A549 (cell line): ENCODE measurements at regions not wholly inside any gene's neighbourhood (a gene's known extent, or its start where the extent isn't known, plus 50 kb on each side); places are given as distances from the start of the nearest gene placed in this dataset.

Experiments
- BHLHE40 ChIP-seq: IDR thresholded peaks from 2 replicates; pipeline ENCODE4 v1.6.1; 2012; ENCODE audit warnings: low read depth, low read length, inconsistent platforms
- CEBPB ChIP-seq, 2 experiments: fragments of >200 bp in 1 of 2; sonication (Bioruptor Twin) in 1 of 2; formaldehyde crosslinking in 1 of 2; IDR thresholded peaks; 2 replicates each; pipeline ENCODE4 v1.6.1; 2012 to 2016
- CHD4 ChIP-seq: fragments of 200-600 bp; sonication (generic); IDR thresholded peaks from 2 replicates; pipeline ENCODE4 v1.6.1; 2016; ENCODE audit warnings: antibody characterized with exemption, mild to moderate bottlenecking, borderline replicate concordance
- EHMT2 ChIP-seq: fragments of 200-600 bp; sonication (generic); IDR thresholded peaks from 2 replicates; pipeline ENCODE4 v1.6.1; 2016; ENCODE audit warnings: antibody characterized with exemption, low read depth, mild to moderate bottlenecking, moderate library complexity
- FOXS1 ChIP-seq: fragments of 250-450 bp; sonication (Bioruptor Pico); IDR thresholded peaks from 2 replicates; pipeline ENCODE4 v1.5.0; 2020; ENCODE audit warnings: mild to moderate bottlenecking, moderate library complexity
- MYC ChIP-seq: IDR thresholded peaks from 2 replicates; pipeline ENCODE4 v1.6.1; 2012; ENCODE audit warnings: mild to moderate bottlenecking, inconsistent platforms, low read length, improper control_type of control experiment, borderline replicate concordance
- NPAS2 ChIP-seq: fragments of 250-450 bp; sonication (Bioruptor Pico); IDR thresholded peaks from 2 replicates; pipeline ENCODE4 v1.8.0; 2022; ENCODE audit warnings: mild to moderate bottlenecking, moderate library complexity, borderline replicate concordance
- POLR2A ChIP-seq: IDR thresholded peaks from 2 replicates; pipeline ENCODE4 v1.6.1; 2012; ENCODE audit warnings: mild to moderate bottlenecking, low read length
- SMC3 ChIP-seq: fragments of >200 bp; sonication (Bioruptor Twin); formaldehyde crosslinking; IDR thresholded peaks from 3 replicates; pipeline ENCODE4 v1.6.1; 2018; ENCODE audit warnings: inconsistent platforms
- TF ChIP-seq, protein P1 (sequence below): IDR thresholded peaks from 2 replicates; pipeline ENCODE4 v1.6.1; 2012
- TF ChIP-seq, protein P2 (sequence below): fragments of >200 bp; sonication (Bioruptor Twin); formaldehyde crosslinking; IDR thresholded peaks from 3 replicates; pipeline ENCODE4 v1.5.1; 2016
- TF ChIP-seq, protein P3 (sequence below): fragments of 200-600 bp; sonication (generic); IDR thresholded peaks from 2 replicates; pipeline ENCODE4 v1.6.1; 2016; ENCODE audit warnings: antibody characterized with exemption, mild to moderate bottlenecking, moderate library complexity

DNA sequence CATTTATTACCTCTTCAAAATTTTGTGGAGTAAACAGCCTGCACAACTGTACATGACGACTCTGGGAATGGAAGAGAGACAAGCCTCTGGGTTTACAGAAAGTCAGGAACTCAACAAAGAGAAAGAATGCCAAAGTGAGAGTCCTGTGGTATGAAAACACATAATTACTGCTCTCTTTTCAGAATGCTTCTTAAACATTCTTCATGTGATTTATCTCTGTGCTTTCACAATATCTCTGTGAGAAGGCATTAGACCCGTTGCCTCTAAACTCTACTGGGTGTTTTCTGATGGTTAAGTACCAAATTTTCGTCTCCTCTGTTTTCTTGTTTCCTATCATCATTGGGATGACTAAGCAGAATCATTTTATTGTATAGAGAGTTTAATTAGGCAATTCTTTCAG is 966.6 kb upstream of the SLIT2 start:
- TF ChIP-seq, protein P1, sequence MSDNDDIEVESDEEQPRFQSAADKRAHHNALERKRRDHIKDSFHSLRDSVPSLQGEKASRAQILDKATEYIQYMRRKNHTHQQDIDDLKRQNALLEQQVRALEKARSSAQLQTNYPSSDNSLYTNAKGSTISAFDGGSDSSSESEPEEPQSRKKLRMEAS, result no peak
- TF ChIP-seq SMC3 (no peak), EHMT2 (no peak), NPAS2 (no peak), POLR2A (no peak), BHLHE40 (no peak), CHD4 (no peak), MYC (no peak), CEBPB (IDR thresholded peaks at IDR 0.05) (no peak), FOXS1 (CRISPR knock-in tag) (no peak)
- TF ChIP-seq, protein P2, sequence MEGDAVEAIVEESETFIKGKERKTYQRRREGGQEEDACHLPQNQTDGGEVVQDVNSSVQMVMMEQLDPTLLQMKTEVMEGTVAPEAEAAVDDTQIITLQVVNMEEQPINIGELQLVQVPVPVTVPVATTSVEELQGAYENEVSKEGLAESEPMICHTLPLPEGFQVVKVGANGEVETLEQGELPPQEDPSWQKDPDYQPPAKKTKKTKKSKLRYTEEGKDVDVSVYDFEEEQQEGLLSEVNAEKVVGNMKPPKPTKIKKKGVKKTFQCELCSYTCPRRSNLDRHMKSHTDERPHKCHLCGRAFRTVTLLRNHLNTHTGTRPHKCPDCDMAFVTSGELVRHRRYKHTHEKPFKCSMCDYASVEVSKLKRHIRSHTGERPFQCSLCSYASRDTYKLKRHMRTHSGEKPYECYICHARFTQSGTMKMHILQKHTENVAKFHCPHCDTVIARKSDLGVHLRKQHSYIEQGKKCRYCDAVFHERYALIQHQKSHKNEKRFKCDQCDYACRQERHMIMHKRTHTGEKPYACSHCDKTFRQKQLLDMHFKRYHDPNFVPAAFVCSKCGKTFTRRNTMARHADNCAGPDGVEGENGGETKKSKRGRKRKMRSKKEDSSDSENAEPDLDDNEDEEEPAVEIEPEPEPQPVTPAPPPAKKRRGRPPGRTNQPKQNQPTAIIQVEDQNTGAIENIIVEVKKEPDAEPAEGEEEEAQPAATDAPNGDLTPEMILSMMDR, result no peak
- TF ChIP-seq, protein P3, sequence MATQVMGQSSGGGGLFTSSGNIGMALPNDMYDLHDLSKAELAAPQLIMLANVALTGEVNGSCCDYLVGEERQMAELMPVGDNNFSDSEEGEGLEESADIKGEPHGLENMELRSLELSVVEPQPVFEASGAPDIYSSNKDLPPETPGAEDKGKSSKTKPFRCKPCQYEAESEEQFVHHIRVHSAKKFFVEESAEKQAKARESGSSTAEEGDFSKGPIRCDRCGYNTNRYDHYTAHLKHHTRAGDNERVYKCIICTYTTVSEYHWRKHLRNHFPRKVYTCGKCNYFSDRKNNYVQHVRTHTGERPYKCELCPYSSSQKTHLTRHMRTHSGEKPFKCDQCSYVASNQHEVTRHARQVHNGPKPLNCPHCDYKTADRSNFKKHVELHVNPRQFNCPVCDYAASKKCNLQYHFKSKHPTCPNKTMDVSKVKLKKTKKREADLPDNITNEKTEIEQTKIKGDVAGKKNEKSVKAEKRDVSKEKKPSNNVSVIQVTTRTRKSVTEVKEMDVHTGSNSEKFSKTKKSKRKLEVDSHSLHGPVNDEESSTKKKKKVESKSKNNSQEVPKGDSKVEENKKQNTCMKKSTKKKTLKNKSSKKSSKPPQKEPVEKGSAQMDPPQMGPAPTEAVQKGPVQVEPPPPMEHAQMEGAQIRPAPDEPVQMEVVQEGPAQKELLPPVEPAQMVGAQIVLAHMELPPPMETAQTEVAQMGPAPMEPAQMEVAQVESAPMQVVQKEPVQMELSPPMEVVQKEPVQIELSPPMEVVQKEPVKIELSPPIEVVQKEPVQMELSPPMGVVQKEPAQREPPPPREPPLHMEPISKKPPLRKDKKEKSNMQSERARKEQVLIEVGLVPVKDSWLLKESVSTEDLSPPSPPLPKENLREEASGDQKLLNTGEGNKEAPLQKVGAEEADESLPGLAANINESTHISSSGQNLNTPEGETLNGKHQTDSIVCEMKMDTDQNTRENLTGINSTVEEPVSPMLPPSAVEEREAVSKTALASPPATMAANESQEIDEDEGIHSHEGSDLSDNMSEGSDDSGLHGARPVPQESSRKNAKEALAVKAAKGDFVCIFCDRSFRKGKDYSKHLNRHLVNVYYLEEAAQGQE, result no peak
